ENCODE measurements at regions not wholly inside any gene's neighbourhood (a gene's known extent, or its start where the extent isn't known, plus 50 kb on each side); places are given as distances from the start of the nearest gene placed in this dataset.

DNA sequence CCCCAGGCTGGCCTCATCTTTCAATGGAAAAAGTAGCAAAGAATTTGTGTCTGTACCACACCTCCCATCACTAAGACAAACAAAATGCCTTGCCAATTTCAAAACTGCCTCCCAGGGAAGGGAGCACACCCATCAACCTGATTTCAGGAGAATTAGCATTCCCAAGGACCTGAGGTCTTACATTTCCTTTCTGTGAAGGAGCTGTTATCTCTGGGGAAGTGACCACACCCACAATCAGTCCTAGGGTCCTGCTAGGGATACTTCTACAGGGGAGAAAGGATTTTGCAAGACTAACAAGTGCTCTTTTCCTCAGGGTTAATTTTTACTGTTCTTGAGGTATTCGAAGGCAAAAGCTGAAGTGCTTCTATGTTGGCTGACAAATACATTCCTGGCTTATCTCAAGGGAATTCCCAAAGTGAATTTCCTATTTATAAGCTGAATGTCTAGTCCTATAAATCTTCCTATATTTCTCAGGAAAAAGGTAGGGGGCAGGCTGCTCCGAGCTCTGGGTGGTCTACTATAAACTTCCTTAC is 97.4 kb upstream of the ITGA1 start (continued):
- TF ChIP-seq GABPA (IDR thresholded peaks at IDR 0.05; ENCODE audit: borderline replicate concordance, insufficient read depth, low read length), result no peak
- no peak for TF ChIP-seq TCF12 (IDR thresholded peaks at IDR 0.05; ENCODE audit: low read depth, low read length)

All from H1 (cell line).